Type B pancreatic cell (in vitro differentiated cells): ENCODE measurements at regions not wholly inside any gene's neighbourhood (a gene's known extent, or its start where the extent isn't known, plus 50 kb on each side); places are given as distances from the start of the nearest gene placed in this dataset.
"Not testable (repeated sequence)": the region's sequence is repeated elsewhere in the genome, so short reads cannot be mapped to it uniquely, and the experiment has no call there.

Source experiments
- DNase-seq: peaks from one replicate; pipeline ENCODE4 v3.0.0; 2021; ENCODE audit warnings: mixed read lengths; ENCODE audit not compliant: unreplicated experiment; ENCODE audit errors: extremely low spot score
- H3K27ac Mint-ChIP-seq: 2 replicates; pipeline ENCODE4 v1.8.0; 2021; ENCODE audit warnings: mild to moderate bottlenecking, mixed read lengths
- H3K27me3 Mint-ChIP-seq: 2 replicates; pipeline ENCODE4 v1.8.0; 2021; ENCODE audit warnings: mixed read lengths
- H3K36me3 Mint-ChIP-seq: 2 replicates; pipeline ENCODE4 v1.8.0; 2021; ENCODE audit warnings: mixed read lengths
- H3K4me1 Mint-ChIP-seq: one replicate; pipeline ENCODE4 v1.8.0; 2021; ENCODE audit warnings: mixed read lengths; ENCODE audit not compliant: unreplicated experiment
- H3K4me3 Mint-ChIP-seq: 2 replicates; pipeline ENCODE4 v1.8.0; 2021; ENCODE audit warnings: mild to moderate bottlenecking, mixed read lengths
- H3K9me3 Mint-ChIP-seq: 2 replicates; pipeline ENCODE4 v1.8.0; 2021; ENCODE audit warnings: mixed read lengths
- TF ChIP-seq, protein P1 (sequence below): fragments of 200-600 bp; sonication (generic); conservative IDR thresholded peaks from 2 replicates; pipeline ENCODE4 v1.5.0; 2021; ENCODE audit warnings: antibody characterized with exemption, mild to moderate bottlenecking

DNA sequence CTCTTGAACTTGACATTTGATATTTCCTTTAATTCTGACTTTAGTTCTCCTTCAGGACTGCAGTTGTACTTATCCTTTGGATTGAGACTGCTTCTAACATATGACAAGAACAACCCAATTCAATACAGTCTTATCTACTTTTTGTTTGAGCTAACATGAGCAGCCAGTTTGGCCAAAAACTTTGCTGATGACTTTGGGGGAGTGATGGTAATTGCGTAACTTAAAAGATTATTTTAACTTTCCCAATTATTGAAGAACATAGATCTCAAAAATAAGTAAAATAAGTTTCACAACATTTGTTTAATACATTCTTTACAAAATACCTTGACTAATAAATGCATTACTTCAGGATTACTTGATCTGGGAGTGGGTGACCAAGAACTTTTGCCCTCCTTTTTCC, 1311.1 kb upstream of the NRXN1 start:
- TF ChIP-seq, protein P1, sequence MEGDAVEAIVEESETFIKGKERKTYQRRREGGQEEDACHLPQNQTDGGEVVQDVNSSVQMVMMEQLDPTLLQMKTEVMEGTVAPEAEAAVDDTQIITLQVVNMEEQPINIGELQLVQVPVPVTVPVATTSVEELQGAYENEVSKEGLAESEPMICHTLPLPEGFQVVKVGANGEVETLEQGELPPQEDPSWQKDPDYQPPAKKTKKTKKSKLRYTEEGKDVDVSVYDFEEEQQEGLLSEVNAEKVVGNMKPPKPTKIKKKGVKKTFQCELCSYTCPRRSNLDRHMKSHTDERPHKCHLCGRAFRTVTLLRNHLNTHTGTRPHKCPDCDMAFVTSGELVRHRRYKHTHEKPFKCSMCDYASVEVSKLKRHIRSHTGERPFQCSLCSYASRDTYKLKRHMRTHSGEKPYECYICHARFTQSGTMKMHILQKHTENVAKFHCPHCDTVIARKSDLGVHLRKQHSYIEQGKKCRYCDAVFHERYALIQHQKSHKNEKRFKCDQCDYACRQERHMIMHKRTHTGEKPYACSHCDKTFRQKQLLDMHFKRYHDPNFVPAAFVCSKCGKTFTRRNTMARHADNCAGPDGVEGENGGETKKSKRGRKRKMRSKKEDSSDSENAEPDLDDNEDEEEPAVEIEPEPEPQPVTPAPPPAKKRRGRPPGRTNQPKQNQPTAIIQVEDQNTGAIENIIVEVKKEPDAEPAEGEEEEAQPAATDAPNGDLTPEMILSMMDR: no peak
- H3K36me3 Mint-ChIP-seq: no peaks in the 10 kb centered on the region
- no peak for DNase-seq
- peaks cover 25% of the 10 kb centered on the region for H3K4me1 Mint-ChIP-seq
- no peaks in the 10 kb centered on the region for H3K27me3 Mint-ChIP-seq
- no peak overlapping the region for H3K4me3 Mint-ChIP-seq
- H3K27ac Mint-ChIP-seq: no peak overlapping the region
- no peaks in the 10 kb centered on the region for H3K9me3 Mint-ChIP-seq

DNA sequence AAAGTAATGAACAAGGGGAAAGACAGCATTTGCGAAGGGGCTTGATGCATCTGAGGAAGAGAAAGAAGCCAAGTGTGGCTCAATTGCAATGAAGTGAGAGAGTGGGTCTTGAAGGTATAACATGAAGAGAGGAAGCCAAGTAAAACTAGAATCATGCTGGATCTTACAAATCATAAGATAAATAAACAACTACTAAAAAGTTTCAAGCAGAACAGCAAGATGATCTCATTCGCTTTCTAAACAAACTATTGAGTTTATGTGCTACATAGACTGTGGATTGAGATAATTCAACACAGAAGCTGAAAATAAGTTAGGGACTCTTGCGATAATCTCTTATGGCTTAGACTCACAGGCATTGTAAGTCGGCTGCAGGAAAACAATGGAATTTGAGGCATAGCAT, 1310.5 kb upstream of the NRXN1 start:
- peaks cover 29% of the 10 kb centered on the region for H3K4me1 Mint-ChIP-seq
- no peak for DNase-seq
- no peaks in the 10 kb centered on the region for H3K36me3 Mint-ChIP-seq
- no peak overlapping the region for H3K27ac Mint-ChIP-seq
- TF ChIP-seq, protein P1: no peak
- H3K27me3 Mint-ChIP-seq: no peaks in the 10 kb centered on the region
- no peak overlapping the region for H3K4me3 Mint-ChIP-seq
- H3K9me3 Mint-ChIP-seq: no peaks in the 10 kb centered on the region

DNA sequence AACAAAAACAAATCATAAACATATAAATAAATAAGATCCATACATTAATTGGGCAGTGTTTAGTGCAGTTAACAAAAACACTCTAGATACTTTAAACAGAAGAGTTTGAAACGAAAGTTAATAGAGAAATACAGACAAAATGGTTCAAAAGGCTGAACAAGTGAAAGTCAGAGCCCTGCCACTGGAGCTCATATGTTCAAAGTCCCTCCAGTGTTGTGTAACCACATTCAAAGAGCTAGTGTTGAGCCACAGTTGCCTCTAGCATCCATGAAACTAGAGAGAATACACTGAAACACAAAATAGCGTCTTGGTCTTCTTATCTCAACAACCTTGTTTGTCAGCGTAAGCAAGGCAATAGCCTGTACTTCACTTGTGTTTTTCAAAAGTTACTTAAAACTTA, 1309.8 kb upstream of the NRXN1 start:
- Mint-ChIP-seq H3K4me3 (no peak overlapping the region), H3K27me3 (no peaks in the 10 kb centered on the region), H3K4me1 (peaks cover 29% of the 10 kb centered on the region), H3K27ac (no peak overlapping the region), H3K9me3 (no peaks in the 10 kb centered on the region), H3K36me3 (no peaks in the 10 kb centered on the region)
- TF ChIP-seq, protein P1: no peak
- no peak for DNase-seq

DNA sequence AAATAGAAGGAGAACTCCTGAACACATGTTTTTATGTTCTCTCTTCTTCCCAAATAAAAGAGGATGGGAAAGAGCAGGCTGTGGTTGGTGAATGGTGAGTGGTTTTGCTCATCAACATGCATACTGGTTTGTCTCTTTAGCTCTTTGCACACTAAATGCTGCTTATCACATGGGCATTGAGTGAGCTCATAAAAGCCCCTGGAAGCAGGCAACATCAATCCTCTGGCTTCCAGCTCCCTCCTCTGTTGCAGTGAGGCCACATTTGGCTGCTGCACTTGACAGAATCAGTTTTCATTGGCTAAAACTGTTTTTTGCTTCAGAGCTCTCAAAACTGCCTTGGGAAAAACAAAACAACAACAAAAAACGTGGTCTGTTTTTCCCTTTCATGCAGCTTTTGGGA, 1308.2 kb upstream of the NRXN1 start:
- H3K27ac Mint-ChIP-seq: no peak overlapping the region
- no peaks in the 10 kb centered on the region for H3K9me3 Mint-ChIP-seq
- H3K36me3 Mint-ChIP-seq: no peaks in the 10 kb centered on the region
- H3K4me3 Mint-ChIP-seq: no peak overlapping the region
- DNase-seq: no peak
- H3K4me1 Mint-ChIP-seq: peaks cover 22% of the 10 kb centered on the region
- TF ChIP-seq, protein P1: no peak
- no peaks in the 10 kb centered on the region for H3K27me3 Mint-ChIP-seq

DNA sequence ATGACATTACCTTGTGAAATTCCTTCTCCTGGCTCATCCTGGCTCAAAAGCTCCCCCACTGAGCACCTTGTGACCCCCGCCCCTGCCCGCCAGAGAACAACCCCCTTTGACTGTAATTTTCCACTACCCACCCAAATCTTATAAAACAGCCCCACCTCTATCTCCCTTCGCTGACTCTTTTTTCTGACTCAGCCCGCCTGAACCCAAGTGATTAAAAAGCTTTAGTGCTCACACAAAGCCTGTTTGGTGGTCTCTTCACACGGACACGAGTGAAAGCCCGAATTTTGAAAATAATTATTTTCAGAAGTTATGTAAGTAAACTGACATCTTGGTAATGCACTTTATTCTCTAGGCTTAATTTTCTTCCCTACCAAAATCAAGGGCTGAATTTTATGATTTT, 1305.9 kb upstream of the NRXN1 start:
- not testable (repeated sequence) for H3K4me3 Mint-ChIP-seq, H3K27ac Mint-ChIP-seq

DNA sequence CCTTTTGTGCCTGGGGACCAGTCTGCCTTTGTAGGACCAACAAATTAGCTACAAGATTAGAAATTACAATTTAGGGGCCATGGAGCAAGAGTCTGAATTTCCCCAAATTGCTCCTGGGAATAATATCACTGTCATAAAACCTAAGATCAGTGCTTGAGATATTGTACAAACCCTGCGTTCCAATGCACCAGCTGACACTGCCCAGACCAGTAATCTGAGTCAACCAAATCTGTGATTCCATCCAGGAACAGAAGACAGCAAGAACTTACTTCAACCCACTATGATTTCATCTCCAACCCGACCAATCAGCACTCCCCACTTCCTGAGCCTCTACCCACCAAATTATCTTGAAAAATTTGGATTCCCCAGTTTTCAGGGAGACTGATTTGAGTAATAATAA, 1305.0 kb upstream of the NRXN1 start:
- Mint-ChIP-seq H3K9me3 (no peaks in the 10 kb centered on the region), H3K27ac (no peak overlapping the region), H3K4me1 (peaks cover 8% of the 10 kb centered on the region), H3K4me3 (no peak overlapping the region), H3K36me3 (no peaks in the 10 kb centered on the region), H3K27me3 (no peaks in the 10 kb centered on the region)
- no peak for DNase-seq
- TF ChIP-seq, protein P1: no peak

More for the DNA sequence above, 1305.9 kb upstream of the NRXN1 start:
- H3K4me1 Mint-ChIP-seq: peaks cover 15% of the 10 kb centered on the region
- H3K27me3 Mint-ChIP-seq, H3K36me3 Mint-ChIP-seq, H3K9me3 Mint-ChIP-seq, DNase-seq: not testable (repeated sequence)
